SH-SY5Y (cell line): ENCODE measurements at regions not wholly inside any gene's neighbourhood (a gene's known extent, or its start where the extent isn't known, plus 50 kb on each side); places are given as distances from the start of the nearest gene placed in this dataset.

ENCODE experiments used
- GATA2 ChIP-seq: IDR thresholded peaks from 2 replicates; pipeline ENCODE4 v1.6.1; 2011; ENCODE audit warnings: mild to moderate bottlenecking, low read depth, low read length
- GATA3 ChIP-seq: IDR thresholded peaks from 2 replicates; pipeline ENCODE4 v1.6.1; 2011; ENCODE audit warnings: low read depth, mild to moderate bottlenecking, low read length, moderate library complexity

DNA sequence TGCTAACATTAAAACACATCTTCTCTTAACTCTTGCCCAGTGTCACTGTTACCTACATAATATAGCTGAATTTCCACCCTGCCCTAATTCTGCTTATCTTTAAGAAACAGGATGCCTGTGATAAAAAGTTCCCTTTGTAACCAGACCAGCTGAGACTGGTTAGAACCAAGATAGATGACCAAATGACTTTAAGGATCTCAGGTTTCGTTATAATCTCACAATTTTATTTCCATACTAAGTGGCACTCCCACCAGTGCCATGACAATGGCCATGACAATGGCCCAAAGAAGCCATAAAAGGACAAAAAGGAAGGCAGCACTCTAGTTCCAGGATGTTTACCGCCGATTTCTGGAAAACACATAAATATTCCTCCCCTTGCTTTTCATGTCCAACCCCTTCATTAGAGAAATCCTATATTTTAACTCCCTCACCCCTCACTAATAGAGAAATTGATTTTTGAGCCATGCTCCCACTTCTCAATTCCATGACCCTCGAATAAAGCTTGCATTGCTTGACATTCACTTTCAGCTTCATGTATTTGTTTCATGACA, 126.1 kb downstream of the ELAPOR2 start:
- no peak for TF ChIP-seq GATA3
- TF ChIP-seq GATA2 = no peak

DNA sequence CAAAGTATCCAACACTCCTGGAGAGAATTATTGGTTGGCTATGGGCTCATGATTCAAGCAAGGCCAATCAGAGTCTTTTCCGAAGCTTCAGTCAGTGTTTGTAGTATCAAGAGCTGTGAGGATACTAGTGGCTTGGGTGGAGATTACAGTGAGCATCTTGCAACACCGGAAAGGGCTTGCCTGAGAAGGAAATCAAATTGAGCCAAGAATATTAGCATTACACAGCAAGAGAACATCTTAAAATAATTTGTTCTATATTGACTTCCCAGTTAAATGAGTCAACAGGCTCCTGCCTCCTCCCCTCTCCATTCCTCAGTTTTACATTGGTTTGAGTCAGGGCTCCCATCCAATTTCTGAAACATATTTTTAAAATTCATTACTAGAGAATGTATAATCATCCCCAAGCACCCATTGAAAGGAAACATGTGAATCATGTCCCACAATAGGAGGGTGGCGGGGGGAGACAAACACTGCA, 127.4 kb downstream of the ELAPOR2 start:
- TF ChIP-seq GATA3 = no peak
- TF ChIP-seq GATA2 = no peak

DNA sequence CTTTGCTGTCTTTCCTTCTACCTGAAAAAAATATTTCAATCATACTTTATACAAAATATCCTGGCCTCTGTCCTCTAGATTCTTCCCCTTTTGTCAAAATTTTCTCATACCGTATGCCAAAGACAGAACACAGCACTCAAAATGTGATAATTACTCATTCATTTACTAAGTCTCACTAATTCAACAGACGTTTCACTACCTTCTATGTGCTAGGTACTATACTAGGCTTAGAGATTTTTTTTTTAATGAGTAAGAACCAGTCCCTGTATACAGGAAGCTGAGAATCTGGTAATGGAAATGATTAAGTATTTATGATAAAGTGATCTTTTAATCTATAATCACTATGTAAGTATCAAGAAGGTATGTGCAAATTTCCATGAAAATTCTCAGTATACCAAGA, 128.0 kb downstream of the ELAPOR2 start:
- no peak for TF ChIP-seq GATA2
- no peak for TF ChIP-seq GATA3

DNA sequence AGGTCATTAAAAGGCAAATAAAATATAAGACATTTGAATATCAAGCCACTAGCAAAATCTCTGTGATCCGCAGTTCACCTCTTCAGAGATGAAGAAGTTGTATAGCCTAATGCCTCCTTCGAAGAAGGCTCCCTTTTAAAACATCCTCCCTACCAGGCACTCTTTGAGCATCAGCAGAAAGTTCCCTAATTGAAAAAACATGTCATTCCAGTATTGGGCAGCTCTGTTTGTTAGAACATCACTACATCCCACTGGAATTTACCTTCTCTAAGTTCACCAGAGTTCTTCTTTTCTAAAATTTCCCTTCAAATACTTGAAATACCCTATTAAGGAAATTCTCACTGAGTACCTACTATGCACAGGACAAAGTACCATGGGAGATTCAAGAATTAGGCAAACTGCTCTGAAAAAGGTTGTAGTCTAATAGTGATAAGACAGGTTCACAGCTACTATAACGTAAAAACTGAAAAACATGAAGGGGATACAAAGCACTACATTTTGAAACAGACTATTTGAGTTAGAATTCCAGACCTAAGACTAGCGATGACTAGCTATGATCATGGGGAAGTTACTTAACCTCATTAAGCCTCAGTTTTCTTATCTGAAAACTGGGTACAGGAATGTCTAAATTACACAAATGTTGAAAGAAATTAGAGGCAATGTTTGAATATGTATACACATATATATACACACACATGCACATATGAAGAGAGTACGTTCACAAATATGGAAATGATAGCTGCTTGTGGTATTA, 128.7 kb downstream of the ELAPOR2 start:
- TF ChIP-seq GATA2 (no peak), GATA3 (no peak)

GRCh38 chr7:86929293-86930109, 130.0 kb downstream of the ELAPOR2 start:
- no peak for TF ChIP-seq GATA3
- TF ChIP-seq GATA2 = no peak; the same call in 1 of the 2 replicates

DNA sequence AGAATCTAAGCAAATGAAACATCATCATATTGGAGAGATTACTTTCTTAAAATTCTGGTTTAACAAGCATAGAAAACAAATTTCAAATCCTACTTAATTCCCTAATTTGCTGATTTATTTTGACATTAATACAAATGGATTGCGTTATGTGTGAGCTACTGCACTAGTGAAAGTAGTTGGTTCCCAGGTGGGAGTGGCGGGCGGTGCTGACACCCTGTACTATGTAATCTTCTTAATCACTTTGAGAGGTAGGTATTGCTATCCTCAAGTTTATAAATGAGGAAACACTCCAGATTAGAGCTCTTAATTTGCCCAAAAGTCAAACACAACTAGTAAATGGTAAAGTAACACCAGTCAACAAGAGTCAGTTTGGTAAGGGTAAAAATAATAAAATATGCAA, 131.1 kb downstream of the ELAPOR2 start:
- TF ChIP-seq GATA3 (no peak), GATA2 (no peak)

DNA sequence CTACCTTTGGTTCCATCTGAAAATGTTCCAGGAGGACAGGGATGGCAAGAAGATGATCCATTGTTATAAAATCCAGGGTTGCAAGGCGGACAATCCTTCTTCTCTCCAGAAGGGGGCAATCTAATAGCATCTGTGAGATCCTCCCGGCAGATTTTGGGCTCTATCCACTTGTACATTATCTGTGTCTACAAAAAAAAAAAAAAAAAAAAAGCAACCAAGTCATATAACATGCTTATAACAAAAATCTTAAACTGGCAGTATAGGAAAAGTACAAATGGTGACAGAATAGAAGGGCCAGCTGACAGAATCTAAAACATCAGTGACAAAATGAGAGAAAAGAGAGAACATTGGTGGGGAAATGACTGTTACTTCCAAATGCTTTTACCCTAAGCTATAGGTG, 132.7 kb downstream of the ELAPOR2 start:
- TF ChIP-seq GATA2 (no peak; the same call in 1 of the 2 replicates), GATA3 (no peak)

GRCh38 chr7:86925221-86925620, 134.2 kb downstream of the ELAPOR2 start:
- TF ChIP-seq GATA2 (no peak), GATA3 (no peak)

GRCh38 chr7:86923527-86923926, 135.9 kb downstream of the ELAPOR2 start:
- TF ChIP-seq GATA3 (no peak), GATA2 (no peak)

DNA sequence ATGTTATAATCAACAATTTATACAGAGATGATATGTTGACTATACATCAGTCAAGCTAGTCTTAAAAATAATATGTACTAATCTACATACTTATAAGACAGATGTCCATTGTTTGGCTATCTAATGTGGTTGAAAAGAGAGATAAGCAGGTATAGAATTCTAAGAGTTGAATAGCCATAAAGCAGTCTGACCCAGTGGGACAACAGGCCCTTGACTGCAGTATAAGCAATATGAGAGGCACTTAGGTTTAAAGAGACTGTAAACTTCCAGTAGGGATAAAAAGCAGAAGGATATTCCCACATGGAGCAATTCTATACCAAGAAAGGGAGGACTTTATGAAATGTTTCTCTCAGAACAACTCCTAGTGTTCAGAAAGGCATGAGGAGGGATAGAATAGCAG, 139.3 kb downstream of the ELAPOR2 start:
- TF ChIP-seq GATA3 (no peak), GATA2 (no peak)

DNA sequence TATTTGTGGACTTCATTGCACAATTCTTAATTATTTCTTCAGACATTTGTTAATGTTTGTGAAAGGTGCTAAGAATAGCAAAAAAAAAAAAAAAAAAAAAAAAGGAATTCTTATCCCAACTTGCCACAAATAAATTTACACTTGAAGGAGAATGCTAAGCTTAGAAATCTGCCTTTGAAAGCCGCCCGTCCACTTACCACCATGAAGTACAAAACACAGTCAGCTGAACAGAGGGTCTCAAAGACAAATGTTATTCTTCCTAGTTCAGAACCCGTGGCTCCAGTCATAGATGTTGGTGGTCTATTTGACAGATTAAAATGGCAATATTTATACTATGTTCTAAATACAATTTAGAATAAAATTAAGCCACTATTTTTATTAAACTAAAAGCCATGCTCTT, 141.2 kb downstream of the ELAPOR2 start:
- no peak for TF ChIP-seq GATA3
- no peak for TF ChIP-seq GATA2

DNA sequence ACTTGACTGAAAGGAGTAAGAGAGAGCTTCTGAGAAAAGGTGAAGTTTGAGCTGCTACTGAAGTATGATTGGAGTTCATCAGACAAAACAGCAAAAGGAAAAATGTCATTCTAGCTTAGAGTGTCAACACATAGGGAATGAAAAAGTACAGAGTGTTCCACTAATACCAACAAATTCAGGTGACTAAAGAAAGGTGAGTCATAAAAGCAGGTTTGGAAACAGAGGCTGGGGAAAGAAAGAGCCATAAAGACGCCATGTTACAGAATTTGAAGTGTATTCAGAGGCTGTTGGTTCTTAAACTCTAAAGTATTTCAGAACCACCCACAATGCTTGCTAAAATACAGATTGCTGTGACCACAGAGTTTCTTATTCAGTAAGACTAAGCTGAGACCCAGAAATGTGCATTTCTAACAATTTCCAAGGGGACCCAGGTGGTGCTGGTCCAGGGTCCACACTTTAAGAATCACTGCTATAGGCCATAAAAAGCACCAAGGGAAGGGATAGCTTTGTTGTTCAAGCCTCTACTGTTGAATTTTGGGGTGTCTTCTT, 143.1 kb downstream of the ELAPOR2 start:
- TF ChIP-seq GATA2 (no peak), GATA3 (no peak)

GRCh38 chr7:86914551-86914950, 144.9 kb downstream of the ELAPOR2 start:
- TF ChIP-seq GATA3 (no peak), GATA2 (no peak)
